Left ventricle myocardium inferior (tissue), 1 donor: ENCODE measurements at regions not wholly inside any gene's neighbourhood (a gene's known extent, or its start where the extent isn't known, plus 50 kb on each side); places are given as distances from the start of the nearest gene placed in this dataset.

ENCODE experiments used
- DNase-seq: peaks from one replicate; pipeline ENCODE4 v3.0.0-alpha.2; 2020
- H3K27ac ChIP-seq: fragments of 200-600 bp; replicated peaks from 2 replicates; pipeline ENCODE4 v1.8.0; 2021
- H3K27me3 ChIP-seq: fragments of 200-600 bp; 2 replicates; pipeline ENCODE4 v1.8.0; 2021; ENCODE audit warnings: low read depth
- H3K36me3 ChIP-seq: fragments of 200-600 bp; 2 replicates; pipeline ENCODE4 v1.8.0; 2021
- H3K4me1 ChIP-seq: fragments of 200-600 bp; 2 replicates; pipeline ENCODE4 v1.8.0; 2021
- H3K4me3 ChIP-seq: fragments of 200-600 bp; 2 replicates; pipeline ENCODE4 v1.8.0; 2021; ENCODE audit warnings: mild to moderate bottlenecking, moderate library complexity
- H3K9me3 ChIP-seq: fragments of 200-600 bp; replicated peaks from 2 replicates; pipeline ENCODE4 v1.8.0; 2021
- CTCF ChIP-seq: fragments of 200-600 bp; IDR thresholded peaks from 2 replicates; pipeline ENCODE4 v1.8.0; 2021; ENCODE audit warnings: antibody characterized with exemption, mild to moderate bottlenecking, borderline replicate concordance
- intact Hi-C: fragments of 100-400 bp; cut with micrococcal nuclease; formaldehyde crosslinking; loops from one replicate; pipeline ENCODE4 v1.11.0; 2022
- donor health status: DM: no; HTN: yes; CAD: no; lungs with severe emphysema.

GRCh38 chr2:59974051-59974766 is 579.2 kb downstream of the BCL11A start:
- no peaks in the 10 kb centered on the region for H3K36me3 ChIP-seq
- no peaks in the 10 kb centered on the region for H3K4me1 ChIP-seq
- TF ChIP-seq CTCF: no peak
- DNase-seq: no peak
- no peak overlapping the region for H3K4me3 ChIP-seq
- no peaks in the 10 kb centered on the region for H3K27me3 ChIP-seq
- intact Hi-C loops: no loop called here
- no peaks in the 10 kb centered on the region for H3K9me3 ChIP-seq
- no peak overlapping the region for H3K27ac ChIP-seq

GRCh38 chr2:59969161-59969560 is 584.3 kb downstream of the BCL11A start:
- Histone ChIP-seq H3K27ac (no peak overlapping the region), H3K4me1 (no peaks in the 10 kb centered on the region), H3K27me3 (no peaks in the 10 kb centered on the region), H3K36me3 (no peaks in the 10 kb centered on the region), H3K4me3 (no peak overlapping the region), H3K9me3 (no peaks in the 10 kb centered on the region)
- intact Hi-C loops: no loop called here
- no peak for DNase-seq
- no peak for TF ChIP-seq CTCF

GRCh38 chr2:59968441-59968840 is 585.0 kb downstream of the BCL11A start:
- no peak overlapping the region for H3K4me3 ChIP-seq
- no peaks in the 10 kb centered on the region for H3K9me3 ChIP-seq
- intact Hi-C loops: no loop called here
- TF ChIP-seq CTCF: no peak
- H3K36me3 ChIP-seq: no peaks in the 10 kb centered on the region
- no peaks in the 10 kb centered on the region for H3K4me1 ChIP-seq
- no peaks in the 10 kb centered on the region for H3K27me3 ChIP-seq
- H3K27ac ChIP-seq: no peak overlapping the region
- DNase-seq: no peak

GRCh38 chr2:59967691-59968090 is 585.8 kb downstream of the BCL11A start:
- H3K4me1 ChIP-seq: no peaks in the 10 kb centered on the region
- no peaks in the 10 kb centered on the region for H3K9me3 ChIP-seq
- intact Hi-C loops: no loop called here
- DNase-seq: no peak
- H3K4me3 ChIP-seq: no peak overlapping the region
- H3K27me3 ChIP-seq: no peaks in the 10 kb centered on the region
- no peak for TF ChIP-seq CTCF
- no peak overlapping the region for H3K27ac ChIP-seq
- no peaks in the 10 kb centered on the region for H3K36me3 ChIP-seq

GRCh38 chr2:59963157-59963556 is 590.3 kb downstream of the BCL11A start:
- H3K27ac ChIP-seq: no peak overlapping the region
- no peaks in the 10 kb centered on the region for H3K4me1 ChIP-seq
- no peaks in the 10 kb centered on the region for H3K27me3 ChIP-seq
- TF ChIP-seq CTCF: no peak
- no peaks in the 10 kb centered on the region for H3K9me3 ChIP-seq
- no peaks in the 10 kb centered on the region for H3K36me3 ChIP-seq
- intact Hi-C loops: no loop called here
- no peak overlapping the region for H3K4me3 ChIP-seq
- DNase-seq: no peak

GRCh38 chr2:59961746-59962145 is 591.7 kb downstream of the BCL11A start:
- no peak for DNase-seq
- intact Hi-C loops: no loop called here

More at GRCh38 chr2:59961746-59962145, 591.7 kb downstream of the BCL11A start:
- H3K27me3 ChIP-seq: no peaks in the 10 kb centered on the region
- no peaks in the 10 kb centered on the region for H3K36me3 ChIP-seq
- no peaks in the 10 kb centered on the region for H3K4me1 ChIP-seq
- H3K27ac ChIP-seq: no peak overlapping the region
- no peak for TF ChIP-seq CTCF
- H3K9me3 ChIP-seq: no peaks in the 10 kb centered on the region
- H3K4me3 ChIP-seq: no peak overlapping the region
